Small intestine (tissue), 7 donors: ENCODE measurements at regions not wholly inside any gene's neighbourhood (a gene's known extent, or its start where the extent isn't known, plus 50 kb on each side); places are given as distances from the start of the nearest gene placed in this dataset.

Experiments used
- DNase-seq, 2 donors: peaks; one replicate each; pipeline versions ENCODE4 v3.0.0 to v3.0.0-alpha.2; 2013
- FAIRE-seq: peaks from 2 replicates; lab custom pipeline; 2012; peaks lifted over from hg19 to GRCh38; lab: Jason Lieb, UNC
- H3K27ac ChIP-seq, 3 donors: one replicate each; pipeline ENCODE4 v1.5.1; 2013; ENCODE audit warnings: low read length in 2 of 3, mild to moderate bottlenecking in 2 of 3, control low read depth in 1 of 3, inconsistent platforms in 1 of 3, low read depth in 1 of 3, moderate library complexity in 1 of 3
- H3K27me3 ChIP-seq, 3 donors: one replicate each; pipeline ENCODE4 v1.6.1; 2013; ENCODE audit warnings: low read length in 3 of 3, inconsistent platforms in 1 of 3; ENCODE audit not compliant: control insufficient read depth in 3 of 3, insufficient read depth in 3 of 3
- H3K36me3 ChIP-seq, 3 donors: one replicate each; pipeline ENCODE4 v1.6.1; 2013; ENCODE audit warnings: low read length in 3 of 3, inconsistent platforms in 1 of 3, low read depth in 1 of 3, mild to moderate bottlenecking in 1 of 3, moderate library complexity in 1 of 3; ENCODE audit not compliant: control insufficient read depth in 3 of 3, insufficient read depth in 2 of 3
- H3K4me1 ChIP-seq, 3 donors: one replicate each; pipeline ENCODE4 v1.6.1; 2013; ENCODE audit warnings: low read length in 2 of 3, inconsistent platforms in 1 of 3, low read depth in 1 of 3, mild to moderate bottlenecking in 1 of 3, moderate library complexity in 1 of 3; ENCODE audit not compliant: control insufficient read depth in 3 of 3, insufficient read depth in 2 of 3
- H3K4me3 ChIP-seq, 3 donors: one replicate each; pipeline ENCODE4 v1.5.1; 2013; ENCODE audit warnings: low read length in 3 of 3, control low read depth in 1 of 3, inconsistent platforms in 1 of 3, low read depth in 1 of 3, mild to moderate bottlenecking in 1 of 3, moderate library complexity in 1 of 3
- H3K9me3 ChIP-seq, 2 donors: one replicate each; pipeline ENCODE4 v1.6.1; 2013; ENCODE audit warnings: low read depth in 1 of 2, low read length in 1 of 2; ENCODE audit not compliant: control insufficient read depth in 2 of 2, insufficient read depth in 1 of 2
- WGBS, 3 donors: extraction: QIAGEN DNeasy Blood & Tissue Kit; methylation state at CpG; one replicate each; pipeline ENCODE4 v1.1.7; 2013; 5-methylcytosine and 5-hydroxymethylcytosine counted together
- donor health status: healthy with polysubstance abuse.
- donor health status: control.
- donor health status: control.
- donor health status: Bipolar disorder and iron deficiency.
- donor health status: healthy.

GRCh38 chr10:121059351-121059750, 208.2 kb downstream of the WDR11 start:
- DNase-seq (no peak), FAIRE-seq (no peak)
- Histone ChIP-seq H3K9me3 (no peaks in the 10 kb centered on the region), H3K27ac (no peak overlapping the region), H3K27me3 (no peaks in the 10 kb centered on the region), H3K4me1 (peaks cover 0 to 15% (median 0%) of the 10 kb centered on the region in 3 donors), H3K36me3 (no peaks in the 10 kb centered on the region), H3K4me3 (no peak overlapping the region)
- WGBS, 3 donors, result 56 to 71% (median 69%) methylated on average over 4 of the region's 4 CpGs

GRCh38 chr10:121062115-121062514, 211.0 kb downstream of the WDR11 start:
- Histone ChIP-seq H3K36me3 (no peaks in the 10 kb centered on the region), H3K9me3 (no peaks in the 10 kb centered on the region), H3K4me3 (no peak overlapping the region), H3K4me1 (peaks cover 0 to 19% (median 0%) of the 10 kb centered on the region in 3 donors), H3K27me3 (no peaks in the 10 kb centered on the region), H3K27ac (no peak overlapping the region)
- 75 to 89% (median 75%) methylated on average over 3 of the region's 3 CpGs for WGBS, 3 donors
- FAIRE-seq (no peak), DNase-seq (no peak)

- H3K9me3 ChIP-seq, result peaks cover 0 to 4% of the 10 kb centered on the region in 2 donors
- H3K27me3 ChIP-seq, result no peaks in the 10 kb centered on the region
- H3K36me3 ChIP-seq, result no peaks in the 10 kb centered on the region
- peak overlapping the region in 1 of 3 donors; percentile 53 for H3K27ac ChIP-seq
- DNase-seq (peak; percentile 84 to 89), FAIRE-seq (no peak)
- 12 to 43% (median 24%) methylated on average over 8 of the region's 8 CpGs for WGBS, 3 donors
- no peak overlapping the region for H3K4me3 ChIP-seq
- peaks cover 0 to 19% (median 0%) of the 10 kb centered on the region in 3 donors for H3K4me1 ChIP-seq
Measured at GRCh38 chr10:121063744-121064143, 212.6 kb downstream of the WDR11 start.

- Histone ChIP-seq H3K4me1 (peaks cover 0 to 19% (median 0%) of the 10 kb centered on the region in 3 donors), H3K9me3 (peaks cover 0 to 4% of the 10 kb centered on the region in 2 donors), H3K4me3 (no peak overlapping the region), H3K27ac (no peak overlapping the region), H3K27me3 (no peaks in the 10 kb centered on the region), H3K36me3 (no peaks in the 10 kb centered on the region)
- FAIRE-seq (no peak), DNase-seq (no peak)
Measured at GRCh38 chr10:121064491-121064890, 213.3 kb downstream of the WDR11 start.

- DNase-seq (no peak), FAIRE-seq (no peak)
- H3K4me1 ChIP-seq, result peaks cover 0 to 23% (median 0%) of the 10 kb centered on the region in 3 donors
- H3K4me3 ChIP-seq, result no peak overlapping the region
- H3K9me3 ChIP-seq, result peaks cover 0 to 4% of the 10 kb centered on the region in 2 donors
- H3K27me3 ChIP-seq, result no peaks in the 10 kb centered on the region
- H3K36me3 ChIP-seq, result no peaks in the 10 kb centered on the region
- H3K27ac ChIP-seq, result no peak overlapping the region
Measured at GRCh38 chr10:121065330-121065729, 214.2 kb downstream of the WDR11 start.

- WGBS, 3 donors, result 78 to 88% (median 81%) methylated on average over 9 of the region's 9 CpGs
- H3K4me1 ChIP-seq, result peaks cover 0 to 15% (median 2%) of the 10 kb centered on the region in 3 donors
- H3K36me3 ChIP-seq, result no peaks in the 10 kb centered on the region
- peak overlapping the region in 1 of 3 donors; percentile 9 for H3K27ac ChIP-seq
- DNase-seq, result no peak
- peaks cover 0 to 4% of the 10 kb centered on the region in 2 donors for H3K9me3 ChIP-seq
- H3K4me3 ChIP-seq, result no peak overlapping the region
- no peak for FAIRE-seq
- H3K27me3 ChIP-seq, result no peaks in the 10 kb centered on the region
Measured at GRCh38 chr10:121069061-121069850, 218.1 kb downstream of the WDR11 start.

- Histone ChIP-seq H3K4me1 (peaks cover 0 to 10% (median 2%) of the 10 kb centered on the region in 3 donors), H3K4me3 (no peak overlapping the region), H3K36me3 (no peaks in the 10 kb centered on the region), H3K9me3 (peaks cover 0 to 4% of the 10 kb centered on the region in 2 donors), H3K27me3 (no peaks in the 10 kb centered on the region), H3K27ac (no peak overlapping the region)
- FAIRE-seq, result no peak
- WGBS, 3 donors, result 62 to 68% (median 67%) methylated on average over 6 of the region's 6 CpGs
- peak; percentile 55 to 59 for DNase-seq
Measured at GRCh38 chr10:121070275-121071070, 219.3 kb downstream of the WDR11 start.

GRCh38 chr10:121071901-121072300, 220.7 kb downstream of the WDR11 start:
- no peak overlapping the region for H3K27ac ChIP-seq
- peaks cover 0 to 10% (median 2%) of the 10 kb centered on the region in 3 donors for H3K4me1 ChIP-seq
- peaks cover 0 to 4% of the 10 kb centered on the region in 2 donors for H3K9me3 ChIP-seq
- FAIRE-seq (no peak), DNase-seq (no peak)
- H3K36me3 ChIP-seq, result no peaks in the 10 kb centered on the region
- H3K27me3 ChIP-seq, result no peaks in the 10 kb centered on the region
- no peak overlapping the region for H3K4me3 ChIP-seq
- WGBS, 3 donors, result 66 to 83% (median 82%) methylated on average over 2 of the region's 2 CpGs
